ENCODE measurements at regions not wholly inside any gene's neighbourhood (a gene's known extent, or its start where the extent isn't known, plus 50 kb on each side); places are given as distances from the start of the nearest gene placed in this dataset.

- ATAC-seq (ENCODE audit: low read depth): no peak
- Mint-ChIP-seq H3K27me3 (no peaks in the 10 kb centered on the region), H3K36me3 (ENCODE audit: low read depth) (no peaks in the 10 kb centered on the region), H3K4me1 (no peaks in the 10 kb centered on the region), H3K4me3 (no peak overlapping the region), H3K27ac (no peak overlapping the region), H3K9me3 (no peaks in the 10 kb centered on the region)
- ChIA-PET CTCF (no interaction called here), POLR2A (no interaction called here)
- intact Hi-C loops (cut with micrococcal nuclease): no loop called here
- TF ChIP-seq CTCF (IDR thresholded peaks at IDR 0.05): no peak
- no peak for DNase-seq
These were observed 249.0 kb upstream of the SLITRK1 start for GRCh38 chr13:84131249-84131648.

- H3K4me1 Mint-ChIP-seq: no peaks in the 10 kb centered on the region
- ATAC-seq (ENCODE audit: low read depth): no peak
- H3K27ac Mint-ChIP-seq: no peak overlapping the region
- ChIA-PET CTCF (no interaction called here), POLR2A (no interaction called here)
- no peaks in the 10 kb centered on the region for H3K36me3 Mint-ChIP-seq (ENCODE audit: low read depth)
- no peaks in the 10 kb centered on the region for H3K27me3 Mint-ChIP-seq
- TF ChIP-seq CTCF (IDR thresholded peaks at IDR 0.05): no peak
- no peak overlapping the region for H3K4me3 Mint-ChIP-seq
- intact Hi-C loops (cut with micrococcal nuclease): no loop called here
- no peak for DNase-seq
- no peaks in the 10 kb centered on the region for H3K9me3 Mint-ChIP-seq
These were observed 248.3 kb upstream of the SLITRK1 start for GRCh38 chr13:84130495-84131114.

- DNase-seq (no peak), ATAC-seq (ENCODE audit: low read depth) (no peak)
- TF ChIP-seq CTCF (IDR thresholded peaks at IDR 0.05): no peak
- CTCF ChIA-PET: no interaction called here
- Mint-ChIP-seq H3K4me3 (no peak overlapping the region), H3K27me3 (no peaks in the 10 kb centered on the region), H3K4me1 (no peaks in the 10 kb centered on the region), H3K9me3 (no peaks in the 10 kb centered on the region), H3K27ac (no peak overlapping the region), H3K36me3 (ENCODE audit: low read depth) (no peaks in the 10 kb centered on the region)
- POLR2A ChIA-PET: no interaction called here
- intact Hi-C loops (cut with micrococcal nuclease): no loop called here
These were observed 247.7 kb upstream of the SLITRK1 start for GRCh38 chr13:84129966-84130365.

- Mint-ChIP-seq H3K4me1 (no peaks in the 10 kb centered on the region), H3K27ac (no peak overlapping the region), H3K36me3 (ENCODE audit: low read depth) (no peaks in the 10 kb centered on the region), H3K4me3 (no peak overlapping the region), H3K9me3 (no peaks in the 10 kb centered on the region), H3K27me3 (no peaks in the 10 kb centered on the region)
- POLR2A ChIA-PET: no interaction called here
- intact Hi-C loops (cut with micrococcal nuclease): no loop called here
- ATAC-seq (ENCODE audit: low read depth): no peak
- CTCF ChIA-PET: no interaction called here
- TF ChIP-seq CTCF (IDR thresholded peaks at IDR 0.05): no peak
- DNase-seq: no peak
These were observed 245.4 kb upstream of the SLITRK1 start for GRCh38 chr13:84127597-84128128.

- CTCF ChIA-PET: no interaction called here
- intact Hi-C loops (cut with micrococcal nuclease): no loop called here
- POLR2A ChIA-PET: no interaction called here
- ATAC-seq (ENCODE audit: low read depth): no peak
- Mint-ChIP-seq H3K4me3 (no peak overlapping the region), H3K4me1 (no peaks in the 10 kb centered on the region), H3K36me3 (ENCODE audit: low read depth) (no peaks in the 10 kb centered on the region), H3K27ac (no peak overlapping the region), H3K27me3 (no peaks in the 10 kb centered on the region), H3K9me3 (no peaks in the 10 kb centered on the region)
- no peak for DNase-seq
- TF ChIP-seq CTCF (IDR thresholded peaks at IDR 0.05): no peak
These were observed 244.4 kb upstream of the SLITRK1 start for GRCh38 chr13:84126671-84127171.

All from activated B cell treated with CpG ODN at 0.5 μM for 24 hours (primary cell).